Hippocampal formation (tissue), 2 donors: ENCODE measurements at regions not wholly inside any gene's neighbourhood (a gene's known extent, or its start where the extent isn't known, plus 50 kb on each side); places are given as distances from the start of the nearest gene placed in this dataset.
A peak's percentile ranks its signal among the peaks of the same experiment; 100 is the strongest.
"Not testable (repeated sequence)": the region's sequence is repeated elsewhere in the genome, so short reads cannot be mapped to it uniquely, and the experiment has no call there.

Experiments used
- DNase-seq, 2 donors: peaks; one replicate each; lab custom pipeline; 2025; lab: John Stamatoyannopoulos, UW

- DNase-seq, result peak in 1 of 2 donors; percentile 1
Measured at GRCh38 chr9:73095425-73095824, 56.2 kb upstream of the ANXA1 start.

- no peak for DNase-seq
Measured at GRCh38 chr9:73093740-73094379, 57.8 kb upstream of the ANXA1 start.

GRCh38 chr9:73093016-73093739, 58.5 kb upstream of the ANXA1 start:
- DNase-seq, result no peak

- no peak for DNase-seq
Measured at GRCh38 chr9:73091909-73092308, 59.8 kb upstream of the ANXA1 start.

GRCh38 chr9:73090214-73090613, 61.5 kb upstream of the ANXA1 start:
- no peak for DNase-seq

- no peak for DNase-seq
Measured at GRCh38 chr9:73089304-73089985, 62.2 kb upstream of the ANXA1 start.

GRCh38 chr9:73087876-73088275, 63.8 kb upstream of the ANXA1 start:
- DNase-seq, result not testable (repeated sequence)

- no peak for DNase-seq
Measured at GRCh38 chr9:73083519-73083918, 68.1 kb upstream of the ANXA1 start.

- peak in 1 of 2 donors; percentile 61 for DNase-seq
Measured at GRCh38 chr9:73081979-73082657, 69.5 kb upstream of the ANXA1 start.

- peak in 1 of 2 donors; percentile 1 for DNase-seq
Measured at GRCh38 chr9:73080110-73080694, 71.5 kb upstream of the ANXA1 start.

- no peak for DNase-seq
Measured at GRCh38 chr9:73079326-73079725, 72.3 kb upstream of the ANXA1 start.

- DNase-seq, result no peak
Measured at GRCh38 chr9:73077625-73078030, 74.0 kb upstream of the ANXA1 start.

GRCh38 chr9:73076970-73077369, 74.7 kb upstream of the ANXA1 start:
- DNase-seq, result no peak

GRCh38 chr9:73074176-73074708, 77.4 kb upstream of the ANXA1 start:
- no peak for DNase-seq

GRCh38 chr9:73073337-73074175, 78.1 kb upstream of the ANXA1 start:
- DNase-seq, result no peak

- DNase-seq, result no peak
Measured at GRCh38 chr9:73067074-73067473, 84.6 kb upstream of the ANXA1 start.

GRCh38 chr9:73065439-73065838, 86.2 kb upstream of the ANXA1 start:
- DNase-seq, result peak in 1 of 2 donors; percentile 2

GRCh38 chr9:73064315-73064714, 87.3 kb upstream of the ANXA1 start:
- no peak for DNase-seq

- no peak for DNase-seq
Measured at GRCh38 chr9:73061146-73061545, 90.5 kb upstream of the ANXA1 start.

- no peak for DNase-seq
Measured at GRCh38 chr9:73059247-73059646, 92.4 kb upstream of the ANXA1 start.

- no peak for DNase-seq
Measured at GRCh38 chr9:73056245-73056644, 95.4 kb upstream of the ANXA1 start.
